DMS153 treated with DMSO at 0.1 percent for 48 hours (cell line): ENCODE measurements at regions not wholly inside any gene's neighbourhood (a gene's known extent, or its start where the extent isn't known, plus 50 kb on each side); places are given as distances from the start of the nearest gene placed in this dataset.

ENCODE experiments used
- DNase-seq: peaks from one replicate; lab custom pipeline; 2025; ENCODE audit not compliant: unreplicated experiment; lab: John Stamatoyannopoulos, UW

- no peak for DNase-seq
Observed at GRCh38 chr15:87634361-87634760, 622.2 kb downstream of the NTRK3 start.

GRCh38 chr15:87633525-87633924 is 623.0 kb downstream of the NTRK3 start:
- DNase-seq: no peak

GRCh38 chr15:87632364-87632763 is 624.2 kb downstream of the NTRK3 start:
- no peak for DNase-seq

- no peak for DNase-seq
Observed at GRCh38 chr15:87631775-87632174, 624.8 kb downstream of the NTRK3 start.

GRCh38 chr15:87631093-87631492 is 625.4 kb downstream of the NTRK3 start:
- DNase-seq: no peak

GRCh38 chr15:87628311-87628710 is 628.2 kb downstream of the NTRK3 start:
- no peak for DNase-seq

GRCh38 chr15:87626860-87627259 is 629.7 kb downstream of the NTRK3 start:
- no peak for DNase-seq

GRCh38 chr15:87623832-87624231 is 632.7 kb downstream of the NTRK3 start:
- no peak for DNase-seq

- DNase-seq: no peak
Observed at GRCh38 chr15:87620393-87620792, 636.1 kb downstream of the NTRK3 start.

GRCh38 chr15:87619161-87619960 is 637.2 kb downstream of the NTRK3 start:
- no peak for DNase-seq

- no peak for DNase-seq
Observed at GRCh38 chr15:87618203-87618725, 638.3 kb downstream of the NTRK3 start.

- no peak for DNase-seq
Observed at GRCh38 chr15:87614704-87615103, 641.8 kb downstream of the NTRK3 start.

GRCh38 chr15:87610366-87610765 is 646.2 kb downstream of the NTRK3 start:
- no peak for DNase-seq

- DNase-seq: no peak
Observed at GRCh38 chr15:87609894-87610293, 646.6 kb downstream of the NTRK3 start.

- DNase-seq: no peak
Observed at GRCh38 chr15:87609474-87609873, 647.1 kb downstream of the NTRK3 start.

- no peak for DNase-seq
Observed at GRCh38 chr15:87608238-87609028, 648.1 kb downstream of the NTRK3 start.

GRCh38 chr15:87606971-87607370 is 649.6 kb downstream of the NTRK3 start:
- DNase-seq: no peak

- no peak for DNase-seq
Observed at GRCh38 chr15:87604857-87605446, 651.6 kb downstream of the NTRK3 start.

- DNase-seq: no peak
Observed at GRCh38 chr15:87602371-87602770, 654.2 kb downstream of the NTRK3 start.

GRCh38 chr15:87599616-87600015 is 656.9 kb downstream of the NTRK3 start:
- no peak for DNase-seq

- no peak for DNase-seq
Observed at GRCh38 chr15:87597346-87598052, 659.0 kb downstream of the NTRK3 start.
